ENCODE measurements at regions not wholly inside any gene's neighbourhood (a gene's known extent, or its start where the extent isn't known, plus 50 kb on each side); places are given as distances from the start of the nearest gene placed in this dataset.

GRCh38 chr4:170230242-170230641 lies 140.5 kb upstream of the AADAT start:
- no peak overlapping the region for H2AFZ ChIP-seq (ENCODE audit: low read depth, low read length)
- H3K79me2 ChIP-seq (ENCODE audit: control insufficient read depth, insufficient read depth, low read length), result no peaks in the 10 kb centered on the region
- dilution Hi-C loops (cut with MboI; ENCODE audit: extremely low pct_ligation_motif_present, low sequenced_read_pairs) (no loop called here), intact Hi-C loops (cut with micrococcal nuclease) (no loop called here)
- ChIA-PET CTCF (no interaction called here), POLR2A (no interaction called here)
- no TSS peak for BruUV-seq (replicated peaks)
- no peaks in the 10 kb centered on the region for H3K4me1 ChIP-seq (ENCODE audit: control insufficient read depth, extremely low read depth, insufficient read depth, low read length)
- H3K27me3 ChIP-seq (ENCODE audit: control insufficient read depth in 2 of 2, insufficient read depth in 2 of 2, low read length in 2 of 2), result no peaks in the 10 kb centered on the region
- no peaks in the 10 kb centered on the region for H3K36me3 ChIP-seq (ENCODE audit: control insufficient read depth in 2 of 2, extremely low read depth in 1 of 2, insufficient read depth in 2 of 2, low read length in 2 of 2)
- H4K20me1 ChIP-seq (replicated peaks; ENCODE audit: control insufficient read depth, extremely low read depth, insufficient read depth, low read length), result no peaks in the 10 kb centered on the region
- H3K9me3 ChIP-seq (replicated peaks; ENCODE audit: control insufficient read depth, insufficient read depth, low read length), result no peaks in the 10 kb centered on the region
- no peak overlapping the region for H3K9ac ChIP-seq (replicated peaks; ENCODE audit: extremely low read depth, insufficient read depth, low read length)
- no peak overlapping the region for H3K4me3 ChIP-seq (replicated peaks in 1 of 3; ENCODE audit: insufficient read depth in 1 of 3, low read depth in 1 of 3, low read length in 3 of 3)
- TF ChIP-seq MAX (IDR thresholded peaks at IDR 0.05; ENCODE audit: insufficient read depth, insufficient read length) (no peak), MYC (IDR thresholded peaks at IDR 0.05; ENCODE audit: low read depth, low read length) (no peak), EZH2 (IDR thresholded peaks at IDR 0.05; ENCODE audit: borderline replicate concordance, low read depth, low read length, severe bottlenecking) (no peak), CTCF (IDR thresholded peaks at IDR 0.05; ENCODE audit: extremely low read depth in 1 of 2, insufficient read depth in 1 of 2, low read depth in 1 of 2, low read length in 2 of 2) (no peak), GATA2 (IDR thresholded peaks at IDR 0.05; ENCODE audit: insufficient read depth, insufficient read length, low read depth, low read length) (no peak), JUN (IDR thresholded peaks at IDR 0.05; ENCODE audit: borderline replicate concordance, insufficient read depth, insufficient read length, low read depth) (no peak), FOS (IDR thresholded peaks at IDR 0.05; ENCODE audit: borderline replicate concordance, insufficient read depth, low read length) (no peak), POLR2AphosphoS5 (IDR thresholded peaks at IDR 0.05; ENCODE audit: insufficient read depth, low read depth, low read length) (no peak), POLR2A (IDR thresholded peaks at IDR 0.05; ENCODE audit: low read depth, low read length) (no peak)
- H3K4me2 ChIP-seq (ENCODE audit: insufficient read depth, low read length), result no peak overlapping the region
- H3K9me1 ChIP-seq (replicated peaks; ENCODE audit: control insufficient read depth, extremely low read depth, insufficient read depth, low read length), result no peaks in the 10 kb centered on the region
- FAIRE-seq (no peak), DNase-seq (ENCODE audit: low read depth, low spot score) (no peak)
- no peak overlapping the region for H3K27ac ChIP-seq (ENCODE audit: insufficient read depth, low read depth, low read length)
